Activated gamma-delta T cell treated with Interleukin-2 at 50 U/mL for 16 hours (primary cell): ENCODE measurements at regions not wholly inside any gene's neighbourhood (a gene's known extent, or its start where the extent isn't known, plus 50 kb on each side); places are given as distances from the start of the nearest gene placed in this dataset.

Source experiments
- DNase-seq: peaks from one replicate; pipeline ENCODE4 v3.0.0-alpha.2; 2020

GRCh38 chr6:139654888-139655782, 280.7 kb upstream of the CITED2 start:
- no peak for DNase-seq

GRCh38 chr6:139654309-139654708, 279.9 kb upstream of the CITED2 start:
- DNase-seq = no peak

- no peak for DNase-seq
Measured at GRCh38 chr6:139653111-139653510, 278.7 kb upstream of the CITED2 start.

- no peak for DNase-seq
Measured at GRCh38 chr6:139650941-139651340, 276.5 kb upstream of the CITED2 start.

- no peak for DNase-seq
Measured at GRCh38 chr6:139649732-139650131, 275.3 kb upstream of the CITED2 start.

GRCh38 chr6:139649128-139649527, 274.7 kb upstream of the CITED2 start:
- no peak for DNase-seq

- DNase-seq = no peak
Measured at GRCh38 chr6:139648430-139649000, 274.1 kb upstream of the CITED2 start.

- no peak for DNase-seq
Measured at GRCh38 chr6:139647841-139648240, 273.4 kb upstream of the CITED2 start.

DNA sequence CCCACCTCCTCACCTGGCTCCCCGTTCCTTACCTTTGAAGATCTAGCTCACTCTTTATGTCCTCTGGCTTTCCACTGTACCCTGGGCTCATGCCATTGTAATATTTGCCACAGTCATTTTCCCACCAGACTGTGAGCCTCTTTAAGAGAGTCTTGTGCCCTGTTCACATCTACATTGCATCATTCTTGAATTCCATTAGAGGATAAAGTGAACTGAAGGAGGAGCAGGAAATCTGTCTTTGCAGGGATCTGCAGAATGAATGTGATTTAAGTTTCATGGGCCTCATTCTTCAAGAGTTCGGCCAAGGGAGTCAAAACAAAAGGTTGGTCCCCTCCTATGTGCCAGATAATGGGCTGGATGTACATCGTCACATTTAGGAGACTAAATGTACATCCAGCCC, 272.6 kb upstream of the CITED2 start:
- DNase-seq = no peak

GRCh38 chr6:139644821-139645220, 270.4 kb upstream of the CITED2 start:
- no peak for DNase-seq

GRCh38 chr6:139643986-139644385, 269.5 kb upstream of the CITED2 start:
- DNase-seq = no peak

DNA sequence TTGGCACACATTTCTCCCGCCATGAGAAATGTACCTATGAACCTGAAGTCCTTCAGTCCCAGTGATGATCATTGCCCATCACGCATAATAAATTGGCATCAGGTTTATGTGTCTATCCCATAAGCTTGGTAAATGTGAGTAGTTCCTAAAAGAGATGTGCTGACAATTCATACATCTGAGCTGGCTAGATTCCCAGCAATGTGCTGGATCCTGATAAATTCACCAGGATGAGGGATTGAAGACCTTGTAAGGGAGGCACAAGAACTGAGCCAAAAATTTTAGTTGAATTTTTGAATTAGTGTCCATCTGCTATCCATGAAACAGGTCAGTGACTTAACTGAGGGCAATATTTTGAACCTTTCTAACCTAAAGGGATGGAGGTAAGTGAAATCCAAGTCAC, 267.9 kb upstream of the CITED2 start:
- DNase-seq = no peak

DNA sequence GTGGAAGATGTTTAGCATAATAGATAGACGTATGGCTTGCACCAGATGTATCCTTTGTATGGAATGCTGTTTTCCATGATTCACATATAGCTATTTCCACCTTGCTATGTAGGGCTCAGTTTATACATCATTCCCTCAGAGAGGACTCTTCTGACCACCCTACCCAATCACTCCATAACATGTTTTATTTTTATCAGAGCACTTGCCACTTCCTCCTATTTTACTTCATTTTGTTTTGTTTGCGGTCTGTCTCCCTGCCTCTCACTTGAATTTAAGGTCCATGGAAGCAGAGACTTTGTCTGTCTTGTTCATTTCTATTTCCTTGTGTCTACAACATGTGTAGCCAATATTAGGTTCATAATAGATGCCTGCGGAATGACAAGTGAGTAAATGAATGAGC, 266.9 kb upstream of the CITED2 start:
- no peak for DNase-seq

DNA sequence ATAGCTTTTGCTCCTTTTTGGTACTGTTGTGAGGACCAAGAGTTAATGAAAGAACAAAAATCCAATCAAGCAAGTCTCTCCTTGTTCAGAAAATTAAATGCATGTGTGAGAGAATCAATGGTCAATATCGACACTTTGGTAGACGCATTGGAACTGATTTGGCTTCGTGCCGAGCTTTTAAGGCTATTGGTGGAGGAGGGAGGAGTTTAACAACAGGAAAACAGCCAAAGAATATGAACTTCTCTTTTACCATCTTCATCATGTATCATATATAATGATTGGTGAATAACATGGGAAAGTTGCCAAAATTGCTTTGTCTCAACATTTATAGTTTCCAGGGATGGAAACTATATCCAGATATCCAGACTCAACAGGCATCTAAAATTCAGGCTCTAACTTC, 266.5 kb upstream of the CITED2 start:
- DNase-seq = no peak

DNA sequence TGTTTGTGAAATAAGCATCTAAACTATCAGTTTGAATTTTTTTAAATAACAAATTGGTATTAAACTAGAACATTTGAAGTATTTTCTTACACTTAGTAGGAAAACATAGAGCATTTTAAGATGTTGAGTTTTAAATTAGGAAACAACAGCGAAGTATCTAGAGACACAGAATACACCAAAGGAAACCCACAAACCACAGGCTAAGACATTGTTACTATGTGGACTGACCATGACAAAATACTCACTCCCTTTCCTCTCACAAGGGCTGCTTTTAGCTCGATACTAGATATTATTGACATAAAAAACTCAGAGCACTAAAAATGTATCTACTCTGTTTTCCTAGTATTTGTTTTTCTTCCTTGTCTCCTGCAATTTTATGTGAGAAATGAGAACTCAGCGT, 266.0 kb upstream of the CITED2 start:
- DNase-seq = no peak

DNA sequence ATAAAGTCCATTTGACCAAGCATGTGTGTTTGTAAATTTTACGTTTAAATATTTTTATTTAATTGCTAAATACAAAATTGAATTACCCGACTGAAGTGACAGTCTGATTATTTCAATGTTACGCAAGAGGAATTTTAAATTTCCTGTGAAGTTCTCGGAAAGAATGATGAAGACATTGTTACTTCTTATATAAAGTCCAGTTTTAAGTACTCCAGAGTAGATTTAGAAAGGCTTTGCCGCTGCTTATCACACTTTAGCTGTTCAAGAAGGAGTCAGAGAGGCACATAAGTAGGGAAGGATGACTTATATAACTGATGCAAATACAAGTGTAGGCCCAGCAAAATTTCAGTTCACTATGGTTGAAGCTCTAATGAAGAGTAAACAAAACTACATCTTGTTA, 265.1 kb upstream of the CITED2 start:
- DNase-seq = no peak

DNA sequence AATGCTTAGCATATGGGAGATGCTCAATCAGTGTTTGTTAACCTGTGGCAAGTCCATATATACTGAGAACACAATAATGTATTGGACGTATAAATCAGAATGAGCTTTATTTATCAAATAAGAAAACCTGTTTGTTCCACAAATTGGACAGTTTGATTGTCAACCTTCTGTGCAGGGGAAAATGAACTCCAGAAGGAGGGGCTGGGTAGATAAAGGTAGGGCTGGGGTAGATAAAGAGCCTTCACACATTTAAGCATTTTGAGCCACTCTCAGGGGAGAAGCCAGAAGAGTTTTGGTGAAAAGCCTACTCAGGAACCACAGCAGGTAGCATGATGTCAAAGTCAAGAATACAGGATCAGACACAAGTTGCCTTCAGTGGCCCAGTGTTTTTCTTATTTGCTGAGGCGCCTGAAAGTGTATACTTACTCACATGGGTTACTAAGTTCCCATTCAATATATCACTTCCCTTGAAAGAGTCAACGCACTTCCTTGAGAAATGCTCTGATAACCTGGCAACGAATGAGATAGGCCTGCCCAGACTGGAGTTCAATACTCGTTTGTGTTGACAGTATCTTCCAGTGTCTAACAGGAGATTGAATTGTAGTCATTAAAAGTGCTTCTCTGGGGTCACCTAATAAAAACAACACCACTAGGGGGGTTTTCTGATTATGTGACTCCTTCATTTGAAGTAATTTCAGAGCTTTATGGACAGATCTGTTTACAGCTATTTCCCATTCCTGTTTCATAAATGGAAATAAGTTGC, 263.9 kb upstream of the CITED2 start:
- no peak for DNase-seq

- no peak for DNase-seq
Measured at GRCh38 chr6:139637766-139638165, 263.3 kb upstream of the CITED2 start.

- no peak for DNase-seq
Measured at GRCh38 chr6:139636391-139636790, 261.9 kb upstream of the CITED2 start.

- DNase-seq = no peak
Measured at GRCh38 chr6:139635401-139636130, 261.1 kb upstream of the CITED2 start.

- no peak for DNase-seq
Measured at GRCh38 chr6:139632840-139633239, 258.4 kb upstream of the CITED2 start.

GRCh38 chr6:139628270-139628669, 253.8 kb upstream of the CITED2 start:
- no peak for DNase-seq

- DNase-seq = no peak
Measured at GRCh38 chr6:139627091-139627490, 252.6 kb upstream of the CITED2 start.
